HEK293 (cell line): ENCODE measurements at regions not wholly inside any gene's neighbourhood (a gene's known extent, or its start where the extent isn't known, plus 50 kb on each side); places are given as distances from the start of the nearest gene placed in this dataset.

Experiments used
- CTCF ChIA-PET: fragments of 350-600 bp; formaldehyde crosslinking; extraction: SDS; loops from one replicate; lab custom pipeline; 2021; ENCODE audit warnings: antibody characterized with exemption; lab: Yijun Ruan, JAX
- POLR2A ChIA-PET: fragments of 300-600 bp; formaldehyde crosslinking; extraction: SDS; loops from one replicate; lab custom pipeline; 2020; ENCODE audit warnings: antibody characterized with exemption, inconsistent platforms; lab: Yijun Ruan, JAX
- H3K27ac ChIP-seq: fragments of 200-500 bp; sonication (Bioruptor generic); 2 replicates; pipeline ENCODE4 v1.5.1; 2014; ENCODE audit warnings: low read depth, low read length, control low read depth, inconsistent platforms; ENCODE audit errors: extremely low read depth
- H3K36me3 ChIP-seq, 2 experiments: fragments of 200-500 bp in 1 of 2; sonication (Bioruptor generic) in 1 of 2; 1 replicate in 1 of 2; 2 replicates in 1 of 2; pipeline ENCODE4 v1.5.1; 2014 to 2017; ENCODE audit warnings: inconsistent platforms in 2 of 2, low read length in 2 of 2; ENCODE audit not compliant: control insufficient read depth in 2 of 2, insufficient read depth in 1 of 2
- H3K4me1 ChIP-seq: fragments of 200-500 bp; sonication (Bioruptor generic); 2 replicates; pipeline ENCODE4 v1.5.1; 2014; ENCODE audit warnings: mild to moderate bottlenecking, low read length, inconsistent platforms; ENCODE audit not compliant: control insufficient read depth, insufficient read depth
- H3K4me3 ChIP-seq: 2 replicates; pipeline ENCODE4 v1.5.1; 2011; ENCODE audit warnings: low read depth, mild to moderate bottlenecking, control low read depth, low read length, moderate library complexity
- H3K9me3 ChIP-seq: fragments of 200-500 bp; sonication (Bioruptor generic); 2 replicates; pipeline ENCODE4 v1.5.1; 2014; ENCODE audit warnings: low read depth, low read length, inconsistent platforms; ENCODE audit not compliant: control insufficient read depth, insufficient read depth
- AEBP2 ChIP-seq: fragments of 450-650 bp; formaldehyde crosslinking; IDR thresholded peaks from 2 replicates; pipeline ENCODE4 v1.5.1; 2016; ENCODE audit warnings: missing biosample characterization, missing genetic modification characterization, borderline replicate concordance
- CTCF ChIP-seq: fragments of 450-650 bp; formaldehyde crosslinking; IDR thresholded peaks from 2 replicates; pipeline ENCODE4 v1.5.1; 2016; ENCODE audit warnings: missing biosample characterization, missing genetic modification characterization
- GLIS1 ChIP-seq: fragments of 450-650 bp; formaldehyde crosslinking; IDR thresholded peaks from 2 replicates; pipeline ENCODE4 v1.5.1; 2016; ENCODE audit warnings: missing biosample characterization, missing genetic modification characterization
- HOXA7 ChIP-seq: sonication (generic); formaldehyde crosslinking; IDR thresholded peaks from 2 replicates; pipeline ENCODE4 v1.8.1; 2022; ENCODE audit warnings: missing genetic modification reagents, borderline replicate concordance
- KLF1 ChIP-seq: fragments of 450-650 bp; formaldehyde crosslinking; IDR thresholded peaks from 2 replicates; pipeline ENCODE4 v1.5.1; 2016; ENCODE audit warnings: missing biosample characterization, missing genetic modification characterization
- OSR2 ChIP-seq: fragments of 450-650 bp; formaldehyde crosslinking; IDR thresholded peaks from 2 replicates; pipeline ENCODE4 v1.5.1; 2016; ENCODE audit warnings: missing biosample characterization, missing genetic modification characterization
- SETDB1 ChIP-seq: IDR thresholded peaks from one replicate; pipeline ENCODE4 v1.6.1; 2017; ENCODE audit warnings: mild to moderate bottlenecking, low read length, moderate library complexity, mixed read lengths; ENCODE audit not compliant: insufficient read length
- TCF7L2 ChIP-seq: IDR thresholded peaks from 2 replicates; pipeline ENCODE4 v1.6.1; 2011; ENCODE audit warnings: low read depth, mild to moderate bottlenecking, inconsistent platforms, low read length, moderate library complexity, borderline replicate concordance
- TRIM28 ChIP-seq: IDR thresholded peaks from 2 replicates; pipeline ENCODE4 v1.6.1; 2011; ENCODE audit warnings: low read length, control low read depth, borderline replicate concordance
- ZFP41 ChIP-seq: fragments of 450-650 bp; formaldehyde crosslinking; IDR thresholded peaks from 2 replicates; pipeline ENCODE4 v1.5.1; 2016; ENCODE audit warnings: missing biosample characterization, missing genetic modification characterization, borderline replicate concordance
- ZNF10 ChIP-seq: fragments of 450-650 bp; formaldehyde crosslinking; IDR thresholded peaks from 2 replicates; pipeline ENCODE4 v1.5.1; 2017; ENCODE audit warnings: missing biosample characterization, missing genetic modification characterization
- ZNF146 ChIP-seq: fragments of 450-650 bp; formaldehyde crosslinking; IDR thresholded peaks from 2 replicates; pipeline ENCODE4 v1.5.1; 2016; ENCODE audit warnings: missing biosample characterization, missing genetic modification characterization
- ZNF148 ChIP-seq: fragments of 450-650 bp; formaldehyde crosslinking; IDR thresholded peaks from 2 replicates; pipeline ENCODE4 v1.5.0; 2017; ENCODE audit warnings: missing biosample characterization, missing genetic modification characterization, borderline replicate concordance
- ZNF174 ChIP-seq: fragments of 450-650 bp; formaldehyde crosslinking; IDR thresholded peaks from 2 replicates; pipeline ENCODE4 v1.5.0; 2017; ENCODE audit warnings: missing biosample characterization, mild to moderate bottlenecking, missing genetic modification characterization
- ZNF175 ChIP-seq: fragments of 450-650 bp; formaldehyde crosslinking; IDR thresholded peaks from 2 replicates; pipeline ENCODE4 v1.5.1; 2016; ENCODE audit warnings: missing biosample characterization, missing genetic modification characterization
- ZNF184 ChIP-seq: fragments of 450-650 bp; IDR thresholded peaks from 2 replicates; pipeline ENCODE4 v1.5.1; 2018; ENCODE audit warnings: missing biosample characterization, mild to moderate bottlenecking, missing genetic modification characterization
- ZNF19 ChIP-seq: fragments of 450-650 bp; formaldehyde crosslinking; IDR thresholded peaks from 2 replicates; pipeline ENCODE4; 2016; ENCODE audit warnings: missing biosample characterization, missing genetic modification characterization, low read depth
- ZNF202 ChIP-seq: fragments of 450-650 bp; formaldehyde crosslinking; IDR thresholded peaks from 2 replicates; pipeline ENCODE4 v1.5.1; 2016; ENCODE audit warnings: missing biosample characterization, missing genetic modification characterization, borderline replicate concordance
- ZNF223 ChIP-seq: fragments of 450-650 bp; formaldehyde crosslinking; IDR thresholded peaks from 2 replicates; pipeline ENCODE4 v1.5.1; 2016; ENCODE audit warnings: missing biosample characterization, missing genetic modification characterization
- ZNF239 ChIP-seq: fragments of 450-650 bp; formaldehyde crosslinking; IDR thresholded peaks from 2 replicates; pipeline ENCODE4 v1.5.1; 2016; ENCODE audit warnings: missing biosample characterization, missing genetic modification characterization
- ZNF324 ChIP-seq: fragments of 450-650 bp; formaldehyde crosslinking; IDR thresholded peaks from 2 replicates; pipeline ENCODE4 v1.5.1; 2016; ENCODE audit warnings: missing biosample characterization, missing genetic modification characterization
- ZNF426 ChIP-seq: fragments of 450-650 bp; formaldehyde crosslinking; IDR thresholded peaks from 2 replicates; pipeline ENCODE4 v1.5.1; 2017; ENCODE audit warnings: missing biosample characterization, missing genetic modification characterization, mild to moderate bottlenecking, inconsistent platforms, moderate library complexity
- ZNF473 ChIP-seq: fragments of 450-650 bp; formaldehyde crosslinking; IDR thresholded peaks from 2 replicates; pipeline ENCODE4 v1.5.1; 2017; ENCODE audit warnings: missing biosample characterization, missing genetic modification characterization
- ZNF514 ChIP-seq: fragments of 450-650 bp; formaldehyde crosslinking; IDR thresholded peaks from 2 replicates; pipeline ENCODE4 v1.5.1; 2016; ENCODE audit warnings: missing biosample characterization, missing genetic modification characterization
- ZNF544 ChIP-seq: fragments of 450-650 bp; formaldehyde crosslinking; IDR thresholded peaks from 2 replicates; pipeline ENCODE4 v1.5.0; 2017; ENCODE audit warnings: missing biosample characterization, missing genetic modification characterization
- ZNF571 ChIP-seq: fragments of 450-650 bp; formaldehyde crosslinking; IDR thresholded peaks from 2 replicates; pipeline ENCODE4 v1.5.0; 2017; ENCODE audit warnings: missing biosample characterization, missing genetic modification characterization
- ZNF670 ChIP-seq: fragments of 450-650 bp; formaldehyde crosslinking; IDR thresholded peaks from 2 replicates; pipeline ENCODE4 v1.5.1; 2016; ENCODE audit warnings: missing biosample characterization, missing genetic modification characterization, low read depth
- ZNF792 ChIP-seq: fragments of 450-650 bp; formaldehyde crosslinking; IDR thresholded peaks from 2 replicates; pipeline ENCODE4 v1.5.1; 2016; ENCODE audit warnings: missing biosample characterization, missing genetic modification characterization
- ZSCAN30 ChIP-seq: fragments of 450-650 bp; IDR thresholded peaks from 2 replicates; pipeline ENCODE4 v1.5.1; 2018; ENCODE audit warnings: missing biosample characterization, mild to moderate bottlenecking, missing genetic modification characterization, moderate library complexity
- ZXDB ChIP-seq: fragments of 450-650 bp; formaldehyde crosslinking; IDR thresholded peaks from 2 replicates; pipeline ENCODE4 v1.5.1; 2016; ENCODE audit warnings: missing biosample characterization, missing genetic modification characterization

- POLR2A ChIA-PET: no interaction called here
- H3K4me3 ChIP-seq: no peak overlapping the region
- no peaks in the 10 kb centered on the region for H3K9me3 ChIP-seq
- CTCF ChIA-PET: no interaction called here
- no peak overlapping the region for H3K27ac ChIP-seq
- no peaks in the 10 kb centered on the region for H3K36me3 ChIP-seq
- H3K4me1 ChIP-seq: no peaks in the 10 kb centered on the region
- TF ChIP-seq ZNF146 (tag by site-specific recombination): no peak
- no peak for TF ChIP-seq KLF1 (tag by site-specific recombination)
- TF ChIP-seq ZNF10: no peak
- TF ChIP-seq ZNF19: no peak
- TF ChIP-seq OSR2 (tag by site-specific recombination): no peak
- no peak for TF ChIP-seq ZNF175
- no peak for TF ChIP-seq HOXA7 (CRISPR knock-in tag)
- no peak for TF ChIP-seq SETDB1
- no peak for TF ChIP-seq GLIS1 (tag by site-specific recombination)
- no peak for TF ChIP-seq ZNF473
- no peak for TF ChIP-seq ZNF184 (tag by site-specific recombination)
- TF ChIP-seq ZNF239 (tag by site-specific recombination): no peak
- TF ChIP-seq TCF7L2: no peak
These were observed 370.3 kb upstream of the MTPN start for GRCh38 chr7:136347488-136347887.

DNA sequence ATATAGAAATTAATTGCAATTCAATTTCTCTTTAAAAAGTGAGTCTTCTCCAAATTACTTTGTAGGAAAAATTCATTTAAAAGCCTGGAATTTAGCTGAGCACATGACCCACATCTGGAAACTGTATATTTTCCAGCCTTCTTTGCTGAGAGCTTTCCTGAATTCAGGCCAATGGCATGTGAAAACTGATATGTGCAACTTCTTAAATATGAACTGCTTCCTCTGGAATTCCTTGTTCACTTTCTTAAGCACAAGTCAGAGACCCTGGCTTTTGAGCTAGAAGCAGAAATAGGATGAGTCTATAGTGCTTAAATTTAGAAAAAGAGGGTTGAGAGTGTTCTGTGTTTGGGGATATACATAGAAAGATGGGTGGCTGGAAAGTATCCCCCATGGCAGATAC, 365.1 kb upstream of the MTPN start:
- no peak for TF ChIP-seq ZNF324 (tag by site-specific recombination)
- no peak for TF ChIP-seq ZNF571 (tag by site-specific recombination)
- no peak for TF ChIP-seq ZXDB (tag by site-specific recombination)
- TF ChIP-seq ZNF174 (tag by site-specific recombination): no peak
- TF ChIP-seq ZNF223 (tag by site-specific recombination): no peak
- TF ChIP-seq CTCF (tag by site-specific recombination): no peak
- no peak for TF ChIP-seq ZNF426 (tag by site-specific recombination)

GRCh38 chr7:136339464-136339863, 362.3 kb upstream of the MTPN start:
- Histone ChIP-seq H3K36me3 (no peaks in the 10 kb centered on the region), H3K9me3 (no peaks in the 10 kb centered on the region), H3K27ac (no peak overlapping the region), H3K4me1 (no peaks in the 10 kb centered on the region), H3K4me3 (no peak overlapping the region)
- ChIA-PET CTCF (interaction anchor here (0.6 kb wide), 1 partner anchor 133 kb away, joined by 3 read pairs; no protein-coding TSS in a partner anchor), POLR2A (no interaction called here)
- TF ChIP-seq TRIM28 (no peak), ZNF670 (no peak), ZNF148 (tag by site-specific recombination) (no peak), ZXDB (tag by site-specific recombination) (no peak), ZNF544 (tag by site-specific recombination) (no peak), ZNF514 (tag by site-specific recombination) (no peak), ZNF223 (tag by site-specific recombination) (no peak), ZNF202 (tag by site-specific recombination) (no peak), ZNF792 (no peak), ZNF174 (tag by site-specific recombination) (no peak), ZFP41 (tag by site-specific recombination) (no peak), ZSCAN30 (no peak), AEBP2 (tag by site-specific recombination) (no peak)

More for the DNA sequence above, 365.1 kb upstream of the MTPN start:
- Histone ChIP-seq H3K27ac (no peak overlapping the region), H3K4me3 (no peak overlapping the region), H3K36me3 (no peaks in the 10 kb centered on the region), H3K9me3 (no peaks in the 10 kb centered on the region), H3K4me1 (no peaks in the 10 kb centered on the region)
- ChIA-PET POLR2A (no interaction called here), CTCF (no interaction called here)
